GM12878 (cell line): ENCODE measurements at regions not wholly inside any gene's neighbourhood (a gene's known extent, or its start where the extent isn't known, plus 50 kb on each side); places are given as distances from the start of the nearest gene placed in this dataset.

Source experiments
- ATAC-seq: fragments of 200-7000 bp; cut with Tn5 transposase; 3 replicates; pipeline ENCODE4 v1.9.1; 2020; ENCODE audit warnings: mild to moderate bottlenecking, moderate library complexity
- BruUV-seq: library from RNA; stranded (reverse); fragments of 400-500 nt; replicated peaks from 2 replicates; lab custom pipeline; 2021; lab: Mats Ljungman, UMichigan
- CTCF ChIA-PET: fragments of 300-600 bp; sonication (Branson Sonifier 250); formaldehyde crosslinking; extraction: SDS; loops from one replicate; lab custom pipeline; 2021; ENCODE audit warnings: inconsistent platforms; lab: Yijun Ruan, JAX
- POLR2A ChIA-PET: fragments of 350-600 bp; formaldehyde crosslinking; extraction: SDS; loops from one replicate; lab custom pipeline; 2021; ENCODE audit warnings: inconsistent platforms; lab: Charles Lee
- RAD21 ChIA-PET: fragments of 300-600 bp; sonication (Branson Sonifier 250); formaldehyde crosslinking; loops from one replicate; lab custom pipeline; 2023; ENCODE audit warnings: antibody characterized with exemption; ENCODE audit not compliant: unreplicated experiment; lab: Charles Lee
- SMC1A ChIA-PET: fragments of 300-600 bp; sonication (Branson Sonifier 250); formaldehyde crosslinking; loops from one replicate; lab custom pipeline; 2023; ENCODE audit not compliant: unreplicated experiment, uncharacterized antibody; lab: Charles Lee
- DNase-seq: peaks from one replicate; pipeline ENCODE4 v3.0.0-alpha.2; 2011; ENCODE audit warnings: low read depth, low spot score
- FAIRE-seq: peaks from 3 replicates; lab custom pipeline; 2011; peaks lifted over from hg19 to GRCh38; lab: Jason Lieb, UNC
- H2AFZ ChIP-seq: 2 replicates; pipeline ENCODE4 v1.6.0; 2011; ENCODE audit warnings: low read depth, low read length, control low read depth; ENCODE audit not compliant: control insufficient read depth
- H3K27ac ChIP-seq: 2 replicates; pipeline ENCODE4 v1.5.1; 2011; ENCODE audit warnings: control low read depth; ENCODE audit not compliant: control insufficient read depth, insufficient read depth
- H3K27me3 ChIP-seq, 2 experiments: replicated peaks in 1 of 2; 2 replicates each; pipeline versions ENCODE4 v1.6.0 to v1.6.1; 2011; ENCODE audit warnings: low read length in 1 of 2; ENCODE audit not compliant: control insufficient read depth in 2 of 2, insufficient read depth in 2 of 2
- H3K36me3 ChIP-seq, 2 experiments: 2 replicates each; pipeline ENCODE4 v1.5.1; 2011; ENCODE audit warnings: low read length in 1 of 2; ENCODE audit not compliant: control insufficient read depth in 2 of 2, insufficient read depth in 2 of 2
- H3K4me1 ChIP-seq: 2 replicates; pipeline ENCODE4 v1.6.1; 2011; ENCODE audit warnings: mild to moderate bottlenecking, low read length, moderate library complexity, mixed read lengths; ENCODE audit not compliant: control insufficient read depth, insufficient read depth
- H3K4me2 ChIP-seq: 2 replicates; pipeline ENCODE4 v1.6.0; 2011; ENCODE audit warnings: control low read depth; ENCODE audit not compliant: control insufficient read depth, insufficient read depth
- H3K4me3 ChIP-seq: fragments of 200-600 bp; sonication (generic); 2 replicates; pipeline ENCODE4 v1.5.1; 2016
- H3K79me2 ChIP-seq: 2 replicates; pipeline ENCODE4 v1.6.0; 2011; ENCODE audit warnings: low read length; ENCODE audit not compliant: control insufficient read depth, insufficient read depth
- H3K9ac ChIP-seq: 2 replicates; pipeline ENCODE4 v1.8.0; 2011; ENCODE audit warnings: low read length, control low read depth, mixed read lengths; ENCODE audit not compliant: control insufficient read depth, insufficient read depth
- H3K9me3 ChIP-seq: replicated peaks from 3 replicates; pipeline ENCODE4 v1.5.1; 2011; ENCODE audit warnings: mild to moderate bottlenecking, low read length; ENCODE audit not compliant: control insufficient read depth, insufficient read depth
- H4K20me1 ChIP-seq: 2 replicates; pipeline ENCODE4 v1.6.0; 2011; ENCODE audit not compliant: control insufficient read depth, insufficient read depth
- NKRF ChIP-seq: fragments of 450-650 bp; conservative IDR thresholded peaks from 2 replicates; pipeline ENCODE4 v1.6.1; 2017; ENCODE audit warnings: mild to moderate bottlenecking, moderate library complexity
- YY1 ChIP-seq: IDR thresholded peaks from 2 replicates; pipeline ENCODE4 v1.6.1; 2011; ENCODE audit warnings: low read depth, mild to moderate bottlenecking, low read length
- WGBS: methylation state at CpG from one replicate; pipeline ENCODE4 v1.1.6; 2016; ENCODE audit warnings: low lambda C conversion rate; ENCODE audit not compliant: insufficient replicate concordance, insufficient coverage; ENCODE audit errors: missing lambda C conversion rate; 5-methylcytosine and 5-hydroxymethylcytosine counted together
- in situ Hi-C: fragments of 300-500 bp; cut with MboI; formaldehyde crosslinking; loops from 9 replicates; pipeline ENCODE4 v1.14.3; 2018; ENCODE audit warnings: mixed read lengths
- intact Hi-C: fragments of 100-400 bp; cut with micrococcal nuclease; formaldehyde crosslinking; loops from one replicate; pipeline ENCODE4 v1.14.2; 2022; ENCODE audit not compliant: unreplicated experiment

- no peaks in the 10 kb centered on the region for H3K4me1 ChIP-seq
- DNase-seq (no peak), ATAC-seq (no peak), FAIRE-seq (no peak)
- intact Hi-C loops (no loop called here), in situ Hi-C loops (no loop called here)
- no peaks in the 10 kb centered on the region for H3K27me3 ChIP-seq
- no TSS peak for BruUV-seq
- H3K36me3 ChIP-seq: no peaks in the 10 kb centered on the region
- no peaks in the 10 kb centered on the region for H3K79me2 ChIP-seq
- no peak overlapping the region for H2AFZ ChIP-seq
- H3K9ac ChIP-seq: no peak overlapping the region
- 65% methylated on average over 3 of the region's 3 CpGs for WGBS
- ChIA-PET POLR2A (no interaction called here), CTCF (no interaction called here), RAD21 (no interaction called here), SMC1A (no interaction called here)
- H3K4me2 ChIP-seq: no peak overlapping the region
- no peaks in the 10 kb centered on the region; the same call in 2 of the 3 replicates for H3K9me3 ChIP-seq
- no peak for TF ChIP-seq NKRF
- H3K27ac ChIP-seq: no peak overlapping the region
- no peaks in the 10 kb centered on the region for H4K20me1 ChIP-seq
- H3K4me3 ChIP-seq: no peak overlapping the region
These were observed 602.6 kb downstream of the MCTP2 start for GRCh38 chr15:94834000-94834399.

- in situ Hi-C loops: no loop called here
- Histone ChIP-seq H3K27me3 (no peaks in the 10 kb centered on the region), H2AFZ (no peak overlapping the region), H3K79me2 (no peaks in the 10 kb centered on the region), H3K4me1 (no peaks in the 10 kb centered on the region), H3K9ac (no peak overlapping the region), H4K20me1 (no peaks in the 10 kb centered on the region), H3K27ac (no peak overlapping the region), H3K9me3 (no peaks in the 10 kb centered on the region; the same call in 2 of the 3 replicates), H3K4me2 (no peak overlapping the region), H3K36me3 (no peaks in the 10 kb centered on the region), H3K4me3 (no peak overlapping the region)
- BruUV-seq: no TSS peak
- ChIA-PET SMC1A (no interaction called here), CTCF (no interaction called here), RAD21 (no interaction called here), POLR2A (no interaction called here)
- FAIRE-seq: no peak
- no peak for DNase-seq
- 44% methylated on average over 1 of the region's 1 CpG for WGBS
- no peak for ATAC-seq
- no peak for TF ChIP-seq YY1
- intact Hi-C loops: no loop called here
These were observed 603.1 kb downstream of the MCTP2 start for GRCh38 chr15:94834494-94834893.
